A549 (cell line): ENCODE measurements at regions not wholly inside any gene's neighbourhood (a gene's known extent, or its start where the extent isn't known, plus 50 kb on each side); places are given as distances from the start of the nearest gene placed in this dataset.

Source experiments
- CTCF ChIP-seq: fragments of >200 bp; sonication (Bioruptor Twin); formaldehyde crosslinking; IDR thresholded peaks from 3 replicates; pipeline ENCODE4 v1.5.1; 2016
- JUNB ChIP-seq: fragments of >200 bp; sonication (Bioruptor Twin); formaldehyde crosslinking; IDR thresholded peaks from 2 replicates; pipeline ENCODE4 v1.6.1; 2016
- MAX ChIP-seq: IDR thresholded peaks from 2 replicates; pipeline ENCODE4 v1.6.1; 2012
- PHF8 ChIP-seq: fragments of 200-600 bp; sonication (generic); IDR thresholded peaks from 2 replicates; pipeline ENCODE4 v1.6.1; 2016; ENCODE audit warnings: low read depth, mild to moderate bottlenecking, antibody characterized with exemption, moderate library complexity, borderline replicate concordance
- RNF2 ChIP-seq: fragments of 200-600 bp; sonication (generic); IDR thresholded peaks from 2 replicates; pipeline ENCODE4 v1.6.1; 2016; ENCODE audit warnings: low read depth, mild to moderate bottlenecking, antibody characterized with exemption, moderate library complexity, borderline replicate concordance

GRCh38 chr21:29242201-29242600 lies 56.5 kb upstream of the BACH1 start:
- TF ChIP-seq CTCF (no peak), RNF2 (no peak), MAX (no peak), PHF8 (no peak), JUNB (no peak)
